B cell (primary cell): ENCODE measurements at regions not wholly inside any gene's neighbourhood (a gene's known extent, or its start where the extent isn't known, plus 50 kb on each side); places are given as distances from the start of the nearest gene placed in this dataset.

Experiments used
- ATAC-seq: fragments of 200-7000 bp; cut with Tn5 transposase; one replicate; pipeline ENCODE4 v1.10.0; 2021; ENCODE audit warnings: low read depth, mild to moderate bottlenecking, moderate number of reproducible peaks, moderate library complexity
- CTCF ChIA-PET: fragments of 350-600 bp; sonication (Branson Sonifier 250); formaldehyde crosslinking; loops from one replicate; lab custom pipeline; 2021; ENCODE audit warnings: antibody characterized with exemption, inconsistent platforms; lab: Charles Lee
- POLR2A ChIA-PET: fragments of 350-600 bp; sonication (Branson Sonifier 250); formaldehyde crosslinking; loops from one replicate; lab custom pipeline; 2021; ENCODE audit warnings: antibody characterized with exemption; lab: Charles Lee
- DNase-seq: peaks from one replicate; pipeline ENCODE4 v3.0.0; 2013
- H2AFZ ChIP-seq: 2 replicates; pipeline ENCODE4 v1.6.1; 2012; ENCODE audit warnings: mild to moderate bottlenecking, low read depth, low read length; ENCODE audit not compliant: insufficient read depth, poor library complexity, severe bottlenecking
- H3K27ac ChIP-seq, 2 donors: 1 replicate in 1 of 2; 2 replicates in 1 of 2; pipeline ENCODE4 v1.5.1; 2012 to 2013; ENCODE audit warnings: low read length in 2 of 2, mild to moderate bottlenecking in 2 of 2, moderate library complexity in 1 of 2
- H3K27me3 ChIP-seq, 4 experiments: fragments of 200-600 bp in 1 of 4; sonication (generic) in 1 of 4; replicated peaks in 1 of 4; 1 replicate in 2 of 4; 2 replicates in 2 of 4; pipeline versions ENCODE4 v1.6.1 to v1.7.0; 2013 to 2016; ENCODE audit warnings: low read length in 3 of 4, mild to moderate bottlenecking in 2 of 4, mixed read lengths in 1 of 4, moderate library complexity in 1 of 4; ENCODE audit not compliant: insufficient read depth in 4 of 4, control insufficient read depth in 3 of 4; ENCODE audit errors: control extremely low read depth in 1 of 4
- H3K36me3 ChIP-seq, 2 experiments: replicated peaks in 1 of 2; 1 replicate in 1 of 2; 2 replicates in 1 of 2; pipeline versions ENCODE4 v1.6.1 to v1.7.1; 2013; ENCODE audit warnings: low read length in 1 of 2; ENCODE audit not compliant: insufficient read depth in 2 of 2, control insufficient read depth in 1 of 2; ENCODE audit errors: control extremely low read depth in 1 of 2, extremely low read depth in 1 of 2
- H3K4me1 ChIP-seq, 2 donors: fragments of 200-600 bp in 1 of 2; sonication (generic) in 1 of 2; 1 replicate in 1 of 2; 2 replicates in 1 of 2; pipeline versions ENCODE4 v1.5.1 to v1.6.1; 2013 to 2017; ENCODE audit warnings: low read length in 2 of 2; ENCODE audit not compliant: control insufficient read depth in 2 of 2, insufficient read depth in 2 of 2
- H3K4me2 ChIP-seq: replicated peaks from 2 replicates; pipeline ENCODE3; 2012; ENCODE audit warnings: mild to moderate bottlenecking, low read depth, low read length; ENCODE audit not compliant: poor library complexity, severe bottlenecking
- H3K4me3 ChIP-seq, 5 experiments: fragments of 200-600 bp in 1 of 5; sonication (generic) in 1 of 5; 1 replicate in 3 of 5; 2 replicates in 2 of 5; pipeline versions ENCODE4 v1.5.1 to v1.7.0; 2011 to 2016; ENCODE audit warnings: low read length in 4 of 5, mild to moderate bottlenecking in 4 of 5, low read depth in 2 of 5, control low read depth in 1 of 5, moderate library complexity in 1 of 5; ENCODE audit not compliant: insufficient read depth in 1 of 5; ENCODE audit errors: control extremely low read depth in 1 of 5, extremely low read depth in 1 of 5
- H3K79me2 ChIP-seq: fragments of 200-600 bp; sonication (generic); one replicate; pipeline ENCODE4 v1.6.0; 2016; ENCODE audit warnings: low read length; ENCODE audit not compliant: control insufficient read depth, insufficient read depth
- H3K9ac ChIP-seq: fragments of 200-600 bp; sonication (generic); 2 replicates; pipeline ENCODE4 v1.6.1; 2017; ENCODE audit warnings: mild to moderate bottlenecking, low read length, moderate library complexity
- H3K9me3 ChIP-seq, 3 donors: one replicate each; pipeline versions ENCODE4 v1.6.1 to v1.7.1; 2013; ENCODE audit warnings: low read length in 2 of 3; ENCODE audit not compliant: control insufficient read depth in 2 of 3, insufficient read depth in 1 of 3; ENCODE audit errors: control extremely low read depth in 1 of 3
- H4K20me1 ChIP-seq: 2 replicates; pipeline ENCODE4 v1.6.0; 2012; ENCODE audit warnings: mild to moderate bottlenecking, low read length; ENCODE audit not compliant: insufficient read depth, control insufficient read depth, poor library complexity, severe bottlenecking
- H3K27ac Mint-ChIP-seq: one replicate; pipeline ENCODE4 v1.8.0; 2021; ENCODE audit warnings: mixed read lengths
- H3K27me3 Mint-ChIP-seq: one replicate; pipeline ENCODE4 v1.8.0; 2021; ENCODE audit warnings: mixed read lengths
- H3K4me1 Mint-ChIP-seq: one replicate; pipeline ENCODE4 v1.8.0; 2021; ENCODE audit warnings: mixed read lengths
- H3K4me3 Mint-ChIP-seq: one replicate; pipeline ENCODE4 v1.8.0; 2021; ENCODE audit warnings: mixed read lengths
- H3K9me3 Mint-ChIP-seq: one replicate; pipeline ENCODE4 v1.8.0; 2022; ENCODE audit warnings: mixed read lengths; ENCODE audit not compliant: insufficient read depth
- EZH2 ChIP-seq: IDR thresholded peaks from 2 replicates; pipeline ENCODE4 v1.6.1; 2012; ENCODE audit warnings: borderline replicate concordance, low read depth, mild to moderate bottlenecking, moderate library complexity, low read length; ENCODE audit not compliant: insufficient read depth, poor library complexity, severe bottlenecking
- WGBS: methylation state at CpG from one replicate; pipeline ENCODE4 v1.1.5; 2013; ENCODE audit warnings: missing lambda C conversion rate; ENCODE audit not compliant: insufficient coverage; 5-methylcytosine and 5-hydroxymethylcytosine counted together
- intact Hi-C: fragments of 100-400 bp; cut with micrococcal nuclease; formaldehyde crosslinking; loops from one replicate; pipeline ENCODE4 v1.10.0; 2022
- TF ChIP-seq, protein P1 (sequence below): fragments of 200-600 bp; IDR thresholded peaks from one replicate; pipeline ENCODE4 v1.8.0; 2022; ENCODE audit warnings: antibody characterized with exemption, mild to moderate bottlenecking

DNA sequence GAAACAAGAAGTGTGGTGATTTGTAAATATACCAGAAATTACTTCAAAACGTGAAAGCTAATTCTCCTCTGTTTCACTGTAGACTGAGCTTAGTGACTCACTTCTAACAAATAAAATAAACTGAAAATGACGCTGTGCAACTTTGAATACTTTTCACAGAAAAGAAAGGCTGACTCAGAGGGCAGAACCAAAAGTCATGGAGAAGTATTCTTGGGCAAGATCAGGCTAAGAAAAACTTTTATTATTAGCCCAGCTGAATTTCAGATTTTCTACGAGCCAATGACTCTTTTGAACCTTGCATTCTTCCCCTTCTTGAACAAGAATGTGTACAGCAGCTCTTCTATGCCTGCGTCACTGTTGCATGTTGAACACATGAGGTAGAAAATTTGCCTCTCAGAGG is 527.3 kb upstream of the GHITM start:
- WGBS, result 80% methylated on average over 1 of the region's 4 CpGs
- Histone ChIP-seq H3K27me3 (no peaks in the 10 kb centered on the region), H3K4me2 (no peak overlapping the region), H3K4me1 (no peaks in the 10 kb centered on the region), H3K9ac (no peak overlapping the region), H3K36me3 (no peaks in the 10 kb centered on the region), H3K9me3 (no peaks in the 10 kb centered on the region), H3K79me2 (no peaks in the 10 kb centered on the region), H3K4me3 (no peak overlapping the region), H3K27ac (no peak overlapping the region), H2AFZ (no peak overlapping the region), H4K20me1 (no peaks in the 10 kb centered on the region)
- no peak for TF ChIP-seq EZH2
- TF ChIP-seq, protein P1, sequence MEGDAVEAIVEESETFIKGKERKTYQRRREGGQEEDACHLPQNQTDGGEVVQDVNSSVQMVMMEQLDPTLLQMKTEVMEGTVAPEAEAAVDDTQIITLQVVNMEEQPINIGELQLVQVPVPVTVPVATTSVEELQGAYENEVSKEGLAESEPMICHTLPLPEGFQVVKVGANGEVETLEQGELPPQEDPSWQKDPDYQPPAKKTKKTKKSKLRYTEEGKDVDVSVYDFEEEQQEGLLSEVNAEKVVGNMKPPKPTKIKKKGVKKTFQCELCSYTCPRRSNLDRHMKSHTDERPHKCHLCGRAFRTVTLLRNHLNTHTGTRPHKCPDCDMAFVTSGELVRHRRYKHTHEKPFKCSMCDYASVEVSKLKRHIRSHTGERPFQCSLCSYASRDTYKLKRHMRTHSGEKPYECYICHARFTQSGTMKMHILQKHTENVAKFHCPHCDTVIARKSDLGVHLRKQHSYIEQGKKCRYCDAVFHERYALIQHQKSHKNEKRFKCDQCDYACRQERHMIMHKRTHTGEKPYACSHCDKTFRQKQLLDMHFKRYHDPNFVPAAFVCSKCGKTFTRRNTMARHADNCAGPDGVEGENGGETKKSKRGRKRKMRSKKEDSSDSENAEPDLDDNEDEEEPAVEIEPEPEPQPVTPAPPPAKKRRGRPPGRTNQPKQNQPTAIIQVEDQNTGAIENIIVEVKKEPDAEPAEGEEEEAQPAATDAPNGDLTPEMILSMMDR, result no peak
- H3K9me3 Mint-ChIP-seq, result peaks cover 4% of the 10 kb centered on the region
- POLR2A ChIA-PET, result no interaction called here
- H3K27me3 Mint-ChIP-seq, result no peaks in the 10 kb centered on the region
- intact Hi-C loops, result no loop called here
- H3K4me3 Mint-ChIP-seq, result no peak overlapping the region
- CTCF ChIA-PET, result no interaction called here
- ATAC-seq, result no peak
- no peaks in the 10 kb centered on the region for H3K4me1 Mint-ChIP-seq
- no peak overlapping the region for H3K27ac Mint-ChIP-seq
- no peak for DNase-seq

GRCh38 chr10:83612746-83613145 is 526.6 kb upstream of the GHITM start:
- DNase-seq (no peak), ATAC-seq (no peak)
- Histone ChIP-seq H3K4me2 (no peak overlapping the region), H3K4me1 (no peaks in the 10 kb centered on the region), H3K27me3 (no peaks in the 10 kb centered on the region), H2AFZ (no peak overlapping the region), H4K20me1 (no peaks in the 10 kb centered on the region), H3K27ac (no peak overlapping the region), H3K36me3 (no peaks in the 10 kb centered on the region), H3K79me2 (no peaks in the 10 kb centered on the region), H3K9ac (no peak overlapping the region), H3K4me3 (no peak overlapping the region), H3K9me3 (no peaks in the 10 kb centered on the region)
- Mint-ChIP-seq H3K4me3 (no peak overlapping the region), H3K4me1 (no peaks in the 10 kb centered on the region), H3K9me3 (peaks cover 4% of the 10 kb centered on the region), H3K27ac (no peak overlapping the region), H3K27me3 (no peaks in the 10 kb centered on the region)
- ChIA-PET CTCF (no interaction called here), POLR2A (no interaction called here)
- TF ChIP-seq, protein P1, result no peak
- TF ChIP-seq EZH2, result no peak
- no CpG with 5 or more reads among the region's 2 CpGs for WGBS
- intact Hi-C loops, result no loop called here
